DND-41 (cell line): ENCODE measurements at regions not wholly inside any gene's neighbourhood (a gene's known extent, or its start where the extent isn't known, plus 50 kb on each side); places are given as distances from the start of the nearest gene placed in this dataset.

ENCODE experiments used
- ATAC-seq: fragments of 200-7000 bp; cut with Tn5 transposase; 3 replicates; pipeline ENCODE4 v1.9.1; 2021; ENCODE audit warnings: low read depth; ENCODE audit not compliant: insufficient read depth
- DNase-seq: peaks from one replicate; pipeline ENCODE4 v3.0.0-alpha.2; 2020
- H2AFZ ChIP-seq: 2 replicates; pipeline ENCODE4 v1.6.0; 2012; ENCODE audit warnings: low read depth, low read length
- H3K27ac ChIP-seq: 2 replicates; pipeline ENCODE4 v1.5.1; 2012; ENCODE audit warnings: low read length, inconsistent platforms
- H3K27me3 ChIP-seq: fragments of 200-600 bp; sonication (generic); 2 replicates; pipeline ENCODE4 v1.6.0; 2012; ENCODE audit warnings: low read length, mild to moderate bottlenecking, inconsistent platforms; ENCODE audit not compliant: insufficient read depth, poor library complexity
- H3K36me3 ChIP-seq: 2 replicates; pipeline ENCODE4 v1.5.1; 2012; ENCODE audit warnings: low read length, inconsistent platforms; ENCODE audit not compliant: insufficient read depth
- H3K4me1 ChIP-seq: 2 replicates; pipeline ENCODE4 v1.5.1; 2012; ENCODE audit warnings: mild to moderate bottlenecking, low read length; ENCODE audit not compliant: insufficient read depth
- H3K4me2 ChIP-seq: 2 replicates; pipeline ENCODE4 v1.6.0; 2012; ENCODE audit warnings: mild to moderate bottlenecking, moderate library complexity, low read length, inconsistent platforms; ENCODE audit not compliant: insufficient read depth
- H3K4me3 ChIP-seq, 2 experiments: fragments of 200-600 bp in 1 of 2; shearing (Covaris generic) in 1 of 2; 2 replicates each; pipeline ENCODE4 v1.5.1; 2012 to 2016; ENCODE audit warnings: inconsistent platforms in 2 of 2, low read length in 2 of 2, mild to moderate bottlenecking in 2 of 2, low read depth in 1 of 2, moderate library complexity in 1 of 2
- H3K79me2 ChIP-seq: 2 replicates; pipeline ENCODE4 v1.6.0; 2012; ENCODE audit warnings: low read length, inconsistent platforms; ENCODE audit not compliant: insufficient read depth
- H3K9ac ChIP-seq: 2 replicates; pipeline ENCODE4 v1.6.0; 2012; ENCODE audit warnings: low read depth, mild to moderate bottlenecking, inconsistent platforms, low read length, moderate library complexity
- H3K9me3 ChIP-seq: 2 replicates; pipeline ENCODE4 v1.5.1; 2012; ENCODE audit warnings: low read length, moderate library complexity, mild to moderate bottlenecking, inconsistent platforms; ENCODE audit not compliant: insufficient read depth, severe bottlenecking
- H4K20me1 ChIP-seq: 2 replicates; pipeline ENCODE4 v1.6.0; 2012; ENCODE audit warnings: low read length; ENCODE audit not compliant: insufficient read depth
- CTCF ChIP-seq: IDR thresholded peaks from 2 replicates; pipeline ENCODE4 v1.5.1; 2012; ENCODE audit warnings: borderline replicate concordance, low read length, moderate library complexity, mild to moderate bottlenecking; ENCODE audit not compliant: poor library complexity, severe bottlenecking; ENCODE audit errors: extremely low read depth
- EZH2 ChIP-seq: IDR thresholded peaks from 3 replicates; pipeline ENCODE4 v1.6.1; 2012; ENCODE audit warnings: borderline replicate concordance, low read depth, mild to moderate bottlenecking, moderate library complexity, low read length, inconsistent platforms; ENCODE audit not compliant: severe bottlenecking

GRCh38 chr11:116481126-116481675 is 291.6 kb downstream of the BUD13 start:
- Histone ChIP-seq H3K9ac (no peak overlapping the region), H3K79me2 (no peaks in the 10 kb centered on the region), H3K9me3 (no peaks in the 10 kb centered on the region), H3K27me3 (peaks cover 5% of the 10 kb centered on the region), H3K4me2 (no peak overlapping the region), H3K4me3 (no peak overlapping the region), H2AFZ (no peak overlapping the region), H3K27ac (no peak overlapping the region), H3K4me1 (no peaks in the 10 kb centered on the region), H4K20me1 (no peaks in the 10 kb centered on the region), H3K36me3 (no peaks in the 10 kb centered on the region)
- ATAC-seq: no peak
- TF ChIP-seq EZH2 (no peak), CTCF (no peak)
- DNase-seq: no peak

GRCh38 chr11:116478669-116479668 is 293.8 kb downstream of the BUD13 start:
- Histone ChIP-seq H3K4me1 (no peaks in the 10 kb centered on the region), H3K36me3 (no peaks in the 10 kb centered on the region), H4K20me1 (no peaks in the 10 kb centered on the region), H3K79me2 (no peaks in the 10 kb centered on the region), H3K9me3 (no peaks in the 10 kb centered on the region), H3K4me2 (no peak overlapping the region), H3K9ac (no peak overlapping the region), H3K27me3 (peaks cover 15% of the 10 kb centered on the region), H3K27ac (no peak overlapping the region), H3K4me3 (no peak overlapping the region), H2AFZ (no peak overlapping the region)
- TF ChIP-seq EZH2: no peak
- no peak for TF ChIP-seq CTCF
- ATAC-seq (no peak), DNase-seq (no peak)

- H3K4me3 ChIP-seq: no peak overlapping the region
- no peak overlapping the region for H3K9ac ChIP-seq
- no peak overlapping the region for H2AFZ ChIP-seq
- no peaks in the 10 kb centered on the region for H3K36me3 ChIP-seq
- H3K4me2 ChIP-seq: no peak overlapping the region
- H4K20me1 ChIP-seq: no peaks in the 10 kb centered on the region
- DNase-seq (no peak), ATAC-seq (no peak)
- TF ChIP-seq CTCF (no peak), EZH2 (no peak)
- no peaks in the 10 kb centered on the region for H3K9me3 ChIP-seq
- no peak overlapping the region for H3K27ac ChIP-seq
- H3K79me2 ChIP-seq: no peaks in the 10 kb centered on the region
- no peaks in the 10 kb centered on the region for H3K4me1 ChIP-seq
- H3K27me3 ChIP-seq: peaks cover 17% of the 10 kb centered on the region
Measured at GRCh38 chr11:116478205-116478604, 294.6 kb downstream of the BUD13 start.
